Activated naive CD4-positive, alpha-beta T cell treated with Interleukin-2 at 50 U/mL for 16 hours (primary cell): ENCODE measurements at regions not wholly inside any gene's neighbourhood (a gene's known extent, or its start where the extent isn't known, plus 50 kb on each side); places are given as distances from the start of the nearest gene placed in this dataset.
"Not testable (repeated sequence)": the region's sequence is repeated elsewhere in the genome, so short reads cannot be mapped to it uniquely, and the experiment has no call there.

Experiments used
- DNase-seq: peaks from one replicate; pipeline ENCODE4 v3.0.0-alpha.2; 2020

DNA sequence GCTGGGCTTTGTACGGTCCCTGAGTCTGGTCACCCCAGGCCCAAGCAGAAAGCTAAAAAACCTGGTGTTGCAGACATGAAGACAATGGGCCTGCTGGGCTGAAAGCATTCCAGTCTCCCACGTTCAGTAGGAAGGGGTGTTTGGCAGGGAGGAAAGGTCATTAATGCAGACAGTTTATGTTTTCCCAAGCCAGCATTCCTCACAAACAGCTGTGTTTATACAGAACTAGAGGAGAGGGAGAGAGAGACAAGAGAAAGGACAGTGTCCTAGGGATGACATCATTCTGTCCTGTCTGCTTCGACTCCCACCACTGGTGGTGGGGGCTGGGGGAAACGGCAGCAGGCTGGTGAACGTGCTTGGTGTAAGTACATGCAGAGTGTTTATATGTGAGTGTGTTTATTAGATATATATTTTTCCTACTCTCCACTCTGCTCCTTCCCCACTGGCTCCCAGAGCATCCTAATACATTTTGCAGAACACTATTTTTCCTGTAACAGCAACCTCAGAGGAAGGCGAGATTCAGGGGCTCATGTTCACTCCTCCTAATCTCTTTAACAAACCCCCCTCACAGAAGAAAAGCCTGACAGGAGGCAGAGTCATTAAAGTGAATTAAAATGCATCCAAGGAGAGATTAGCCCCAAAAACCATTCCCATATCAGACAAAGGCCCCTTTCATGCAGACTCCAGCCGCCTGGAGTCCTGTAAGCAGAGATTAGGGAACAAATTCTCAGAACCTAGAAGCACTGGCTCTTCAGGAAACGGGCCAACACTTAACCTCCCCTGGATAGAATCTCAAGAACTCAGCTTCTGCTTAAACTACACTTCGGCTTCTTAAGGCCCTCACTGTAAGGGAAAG lies 380.4 kb downstream of the TNS1 start:
- DNase-seq = no peak

DNA sequence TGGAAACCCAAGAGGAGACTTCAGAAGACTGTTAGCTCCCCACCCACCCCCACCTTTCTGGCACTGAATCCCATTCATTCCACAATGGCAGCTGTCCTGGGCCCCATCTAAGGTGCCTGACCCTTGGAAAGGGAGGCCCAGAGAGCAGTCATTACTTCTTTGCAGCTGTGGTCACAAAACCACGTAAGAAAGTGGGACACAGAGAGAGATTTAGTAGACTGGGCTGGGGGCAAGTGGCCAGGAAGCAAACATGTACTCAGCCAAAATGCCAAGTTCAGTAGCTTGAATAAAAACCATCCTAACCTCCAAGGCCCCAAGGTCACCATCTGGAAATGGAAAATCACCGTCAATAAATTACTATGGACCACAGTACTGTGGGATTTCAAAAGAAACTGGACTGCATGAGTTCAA lies 381.4 kb downstream of the TNS1 start:
- DNase-seq = no peak

- DNase-seq = no peak
Measured at GRCh38 chr2:217618744-217619143, 384.1 kb downstream of the TNS1 start.

GRCh38 chr2:217617616-217618022 lies 385.2 kb downstream of the TNS1 start:
- DNase-seq = no peak

DNA sequence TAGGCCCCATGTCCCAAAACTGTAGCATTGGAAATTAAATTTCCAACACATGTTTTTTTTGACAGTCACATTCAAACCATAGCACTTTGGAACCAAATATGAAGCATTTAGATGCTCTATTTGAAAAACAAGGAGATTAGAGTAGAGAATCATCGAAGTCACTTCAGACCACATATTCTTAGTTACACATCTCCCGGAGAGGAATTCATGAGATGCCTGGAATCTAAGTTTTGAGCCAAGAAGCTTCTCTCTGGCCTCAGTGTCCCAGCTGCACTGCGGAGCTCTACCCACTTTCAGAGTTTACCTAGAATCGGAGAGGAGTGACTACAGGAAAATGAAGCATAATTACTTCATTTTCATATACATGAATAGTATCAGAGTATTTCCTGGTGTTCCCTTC lies 385.9 kb downstream of the TNS1 start:
- no peak for DNase-seq

DNA sequence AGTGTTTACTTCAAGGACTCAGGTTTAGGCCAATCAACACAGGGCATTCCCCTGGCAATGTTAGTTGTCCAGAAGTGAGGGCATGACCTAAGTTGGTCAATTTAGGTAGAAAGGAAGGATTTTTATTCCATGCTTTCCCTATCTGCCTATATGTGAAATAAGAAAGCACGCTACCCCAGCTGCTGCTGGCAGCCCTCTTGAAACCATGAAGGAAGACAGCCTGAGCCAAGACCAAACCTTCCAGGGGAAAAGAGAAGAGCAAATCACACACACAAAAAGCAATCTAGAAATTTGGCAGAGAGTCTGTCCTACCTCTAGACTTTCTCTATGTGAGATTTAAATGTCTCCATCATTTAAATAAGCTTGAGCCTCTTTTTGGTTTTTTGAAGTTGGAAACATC lies 387.6 kb downstream of the TNS1 start:
- DNase-seq = no peak

DNA sequence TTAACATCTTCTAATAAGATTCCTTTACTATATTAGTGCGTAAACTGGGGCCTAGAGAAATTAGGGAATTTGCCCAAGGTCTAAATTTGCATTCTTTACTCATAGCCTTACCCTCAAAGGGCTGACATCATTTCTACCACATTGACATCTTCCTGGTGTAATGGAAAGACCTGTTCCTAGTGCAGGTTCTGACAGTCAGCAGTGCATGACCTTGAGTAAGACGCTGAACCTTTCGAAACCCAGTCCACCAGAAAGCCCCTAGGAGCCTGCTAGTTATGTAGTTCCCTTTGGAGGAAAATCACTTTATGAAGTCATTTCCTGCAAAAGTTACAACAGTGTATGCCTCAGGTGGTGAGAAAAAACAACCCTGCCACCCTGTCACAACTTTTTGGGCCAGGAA lies 388.3 kb downstream of the TNS1 start:
- DNase-seq = no peak

GRCh38 chr2:217614096-217614495 lies 388.7 kb downstream of the TNS1 start:
- DNase-seq = no peak

- no peak for DNase-seq
Measured at GRCh38 chr2:217612920-217613319, 389.9 kb downstream of the TNS1 start.

DNA sequence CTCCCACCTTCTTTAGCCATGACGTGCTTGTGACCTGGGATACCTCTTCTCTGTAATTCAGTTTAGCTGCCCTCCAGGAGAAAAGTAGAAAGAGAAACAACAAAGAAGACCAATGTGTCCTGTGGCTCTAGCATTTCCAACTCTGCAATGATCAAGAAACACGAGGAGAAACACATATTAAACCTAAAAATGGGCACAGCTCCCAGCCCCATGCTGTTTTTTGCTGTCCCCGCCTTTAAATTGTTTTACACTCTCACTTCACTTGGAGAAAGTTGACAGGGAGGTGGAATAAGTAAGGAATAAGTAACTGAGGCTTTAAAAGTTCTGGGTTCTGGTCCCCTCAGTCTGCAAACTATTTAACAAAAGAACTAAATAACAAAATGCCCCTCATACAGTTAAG lies 390.6 kb downstream of the TNS1 start:
- no peak for DNase-seq

DNA sequence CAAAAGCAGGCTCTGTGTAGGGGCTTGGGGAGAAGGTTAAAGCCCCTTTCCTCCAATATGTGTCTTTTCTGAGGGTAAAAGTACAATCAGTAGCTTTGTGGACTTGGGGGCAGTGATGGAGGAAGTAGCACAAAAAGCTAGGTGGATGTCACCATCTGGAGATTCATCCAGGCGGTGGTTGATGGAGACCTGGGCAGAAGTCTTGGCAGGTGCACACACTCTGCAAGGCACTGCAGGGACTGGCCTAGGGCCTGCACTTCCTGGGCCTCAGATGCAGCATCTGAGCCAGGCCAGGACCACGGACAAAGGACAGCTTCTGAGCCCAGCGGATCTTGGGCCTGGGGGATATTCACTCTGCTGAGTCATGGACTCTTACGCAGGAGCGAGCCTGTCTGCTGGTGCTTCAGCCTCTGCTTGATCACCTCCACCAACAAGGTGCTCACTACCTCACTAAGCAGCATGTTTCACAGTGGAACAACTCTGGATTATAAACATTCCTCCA lies 391.1 kb downstream of the TNS1 start:
- DNase-seq = no peak

GRCh38 chr2:217611056-217611455 lies 391.7 kb downstream of the TNS1 start:
- no peak for DNase-seq

DNA sequence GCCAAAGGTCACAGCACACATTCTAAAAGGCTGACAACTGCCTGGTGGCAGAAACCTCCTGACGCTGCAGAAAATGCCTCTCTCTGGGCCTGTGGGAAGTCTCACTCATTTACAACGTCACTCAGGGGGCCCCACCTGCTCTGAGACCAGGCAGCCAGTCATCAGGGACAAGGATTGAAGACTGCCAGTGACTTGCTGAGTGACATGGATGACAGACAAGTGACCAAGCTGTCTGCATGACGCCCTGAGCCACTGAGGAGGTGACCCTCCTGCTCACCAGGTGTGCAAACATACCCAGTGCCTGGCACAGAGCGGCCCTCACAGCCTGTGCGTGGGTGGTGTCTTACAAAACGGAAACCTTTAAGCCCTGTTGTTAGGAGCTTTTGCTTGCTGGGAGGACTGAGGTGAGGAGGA lies 392.4 kb downstream of the TNS1 start:
- DNase-seq = peak; percentile 35

GRCh38 chr2:217609952-217610351 lies 392.8 kb downstream of the TNS1 start:
- no peak for DNase-seq

- DNase-seq = no peak
Measured at GRCh38 chr2:217606296-217606695, 396.5 kb downstream of the TNS1 start.

GRCh38 chr2:217604527-217605194 lies 398.1 kb downstream of the TNS1 start:
- DNase-seq = no peak

- no peak for DNase-seq
Measured at GRCh38 chr2:217601601-217602000, 401.2 kb downstream of the TNS1 start.

GRCh38 chr2:217599906-217600305 lies 402.9 kb downstream of the TNS1 start:
- no peak for DNase-seq

GRCh38 chr2:217597681-217598080 lies 405.1 kb downstream of the TNS1 start:
- DNase-seq = no peak

GRCh38 chr2:217597145-217597544 lies 405.6 kb downstream of the TNS1 start:
- no peak for DNase-seq

DNA sequence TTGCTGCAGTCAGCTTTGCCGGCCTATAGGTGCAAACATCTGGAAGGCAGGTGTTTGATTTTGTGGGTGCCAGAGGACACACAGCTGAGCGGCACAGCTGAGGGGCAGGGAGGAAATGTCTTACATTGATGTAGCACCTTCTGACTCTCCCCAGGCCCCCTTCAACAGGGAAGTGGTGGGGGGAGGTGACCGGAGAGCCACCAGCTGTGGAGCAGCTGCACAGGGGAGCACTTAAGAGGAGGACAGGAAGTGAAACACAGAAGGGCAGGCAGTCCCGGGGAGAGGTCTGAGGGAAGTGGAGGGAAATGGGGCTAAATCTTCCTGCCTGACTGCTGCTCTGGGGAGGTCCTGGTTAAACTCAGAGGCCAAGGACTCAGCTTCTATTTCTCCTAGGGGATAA lies 409.1 kb downstream of the TNS1 start:
- no peak for DNase-seq

GRCh38 chr2:217588266-217588665 lies 414.5 kb downstream of the TNS1 start:
- DNase-seq = no peak

GRCh38 chr2:217585362-217585761 lies 417.4 kb downstream of the TNS1 start:
- DNase-seq = no peak

DNA sequence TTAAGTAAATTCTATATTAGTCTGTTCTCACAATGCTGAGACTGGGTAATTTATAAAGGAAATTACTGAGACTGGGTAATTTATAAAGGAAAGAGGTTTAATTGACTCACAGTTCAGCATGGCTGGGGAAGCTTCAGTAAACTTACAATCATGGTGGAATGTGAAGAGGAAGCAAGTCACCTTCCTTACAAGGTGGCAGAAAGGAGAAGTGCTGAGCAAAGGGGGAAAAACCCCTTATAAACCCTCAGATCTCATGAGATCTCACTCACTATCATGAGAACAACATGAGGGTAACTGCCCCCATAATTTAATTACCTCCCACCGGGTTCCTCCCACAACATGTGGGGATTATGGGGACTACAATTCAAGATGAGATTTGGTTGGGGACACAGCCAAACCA lies 422.4 kb downstream of the TNS1 start:
- DNase-seq = not testable (repeated sequence)
